HG03025 (cell line): ENCODE measurements at regions not wholly inside any gene's neighbourhood (a gene's known extent, or its start where the extent isn't known, plus 50 kb on each side); places are given as distances from the start of the nearest gene placed in this dataset.
"Not testable (repeated sequence)": the region's sequence is repeated elsewhere in the genome, so short reads cannot be mapped to it uniquely, and the experiment has no call there.

Source experiments
- ATAC-seq: cut with Tn5 transposase; IDR thresholded peaks from one replicate; pipeline ENCODE4 v1.9.1; 2021; ENCODE audit warnings: mild to moderate bottlenecking, moderate library complexity; ENCODE audit not compliant: unreplicated experiment, low FRiP score

DNA sequence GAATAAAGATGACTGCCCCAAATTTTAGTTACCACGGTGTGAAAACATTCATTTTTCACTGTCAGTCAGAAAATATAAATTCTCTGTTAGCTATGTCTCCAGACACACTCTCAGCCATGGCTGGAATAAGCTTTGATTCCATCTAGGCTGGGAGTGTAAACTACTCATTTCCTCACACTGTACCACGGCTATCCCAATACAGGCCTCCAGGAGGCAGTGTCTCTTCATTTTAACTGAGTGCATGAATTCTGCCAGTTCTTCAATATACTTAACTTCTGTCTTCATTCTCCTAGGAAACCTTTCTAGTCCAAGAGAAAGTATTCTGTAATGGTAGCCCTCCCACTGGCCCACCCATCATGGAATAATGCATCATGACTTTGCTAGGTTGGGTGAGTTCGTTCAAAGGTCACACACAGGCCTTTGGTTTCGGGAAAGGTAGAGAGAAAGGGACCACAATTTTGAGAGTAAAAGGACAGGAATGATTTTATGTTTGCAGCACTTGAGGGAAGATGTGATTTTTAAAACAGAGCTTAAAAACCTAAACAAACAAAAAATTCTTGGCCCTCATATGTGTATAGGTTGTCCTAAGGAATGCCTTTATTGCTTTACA, 381.1 kb downstream of the SEC23A start:
- peak; percentile 98 for ATAC-seq

DNA sequence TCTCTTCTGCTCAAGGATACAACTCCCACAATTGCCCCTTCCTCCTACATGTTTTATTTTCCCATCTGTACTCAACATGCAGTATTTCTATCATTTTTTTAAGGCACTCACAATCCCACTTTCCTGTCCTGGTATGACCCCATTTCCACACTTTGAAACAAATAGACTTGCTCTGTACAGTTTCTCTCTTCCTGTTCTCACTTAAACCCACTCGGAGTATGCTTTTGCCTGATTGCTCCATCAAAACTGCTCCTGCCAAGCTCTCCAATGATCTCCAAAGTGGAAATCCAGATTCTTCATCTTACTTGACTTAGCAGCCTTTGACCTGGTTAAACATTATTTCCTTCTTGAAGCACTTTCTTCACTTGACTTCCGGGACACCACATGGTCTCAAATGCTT, 384.5 kb downstream of the SEC23A start:
- ATAC-seq = no peak

DNA sequence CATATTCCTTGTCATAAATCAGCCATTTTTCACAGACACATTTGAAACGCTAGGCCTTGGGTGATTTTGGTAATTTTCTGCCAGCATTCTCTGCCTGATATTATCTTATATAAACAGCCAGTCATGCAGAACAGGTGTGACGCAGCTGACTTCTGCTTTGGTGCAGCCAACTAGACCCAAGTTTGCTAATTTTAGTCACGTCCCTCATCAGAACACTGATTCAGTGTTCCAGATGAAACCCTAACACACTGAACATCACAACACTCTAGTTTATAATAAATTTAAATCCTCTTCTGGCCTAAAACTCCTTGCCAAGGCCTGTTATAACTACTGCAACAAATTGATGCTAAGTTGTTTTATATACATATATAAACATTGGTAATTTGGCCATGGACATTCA, 386.1 kb downstream of the SEC23A start:
- no peak for ATAC-seq

DNA sequence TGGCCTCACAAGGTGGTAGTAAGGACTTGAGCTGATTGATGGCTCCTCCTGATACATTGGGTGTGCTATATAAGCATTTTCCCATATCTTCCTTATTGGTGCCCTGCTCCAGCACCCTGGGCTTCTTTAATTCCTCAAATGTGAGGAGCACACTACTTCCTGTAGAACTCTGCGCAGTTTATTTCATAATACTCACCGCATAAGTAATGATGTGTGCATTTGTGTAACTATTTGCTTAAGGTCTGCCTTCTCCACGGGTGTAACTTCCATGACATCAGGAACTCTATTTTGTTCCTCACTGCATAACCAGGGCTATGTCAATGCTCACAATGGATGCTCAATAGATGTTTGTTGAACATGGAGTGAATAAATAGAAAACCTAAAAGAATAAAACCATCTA, 392.2 kb downstream of the SEC23A start:
- no peak for ATAC-seq

DNA sequence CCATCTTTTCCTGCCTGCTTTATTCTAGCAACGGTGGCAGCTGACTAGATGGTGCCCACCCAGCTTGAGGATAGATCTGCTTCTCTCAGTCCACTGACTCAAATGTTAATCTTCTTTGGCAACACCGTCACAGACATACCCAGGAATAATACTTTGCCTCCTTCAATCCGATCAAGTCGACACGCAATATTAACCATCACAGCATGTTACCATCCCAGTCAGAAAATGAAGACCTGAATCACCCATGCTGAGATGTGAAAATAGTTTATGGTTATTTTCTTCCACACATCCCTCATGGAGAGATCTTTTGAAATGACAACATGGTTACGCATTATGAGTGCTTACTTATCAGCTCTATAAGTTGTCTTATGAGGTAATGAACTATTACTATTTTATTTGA, 392.8 kb downstream of the SEC23A start:
- no peak for ATAC-seq

DNA sequence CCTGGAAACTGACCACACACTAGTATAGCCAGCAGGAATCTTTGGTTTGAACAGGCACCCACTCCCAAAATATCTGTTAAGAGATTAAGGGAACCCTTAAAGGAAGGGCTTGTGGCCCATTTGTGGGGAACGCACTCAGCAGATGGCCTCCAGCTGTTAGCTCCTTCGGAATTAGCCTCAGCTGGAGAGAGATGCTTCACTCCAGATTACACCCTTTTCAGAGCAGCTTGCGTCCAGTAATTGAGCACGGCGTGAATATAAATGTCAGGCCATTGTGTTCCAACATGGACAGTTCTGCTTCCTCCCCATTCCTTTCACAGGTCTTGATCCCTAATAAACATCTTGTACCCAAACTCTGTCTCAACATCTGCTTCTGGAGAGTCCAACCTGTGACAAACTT, 397.8 kb downstream of the SEC23A start:
- ATAC-seq = no peak

DNA sequence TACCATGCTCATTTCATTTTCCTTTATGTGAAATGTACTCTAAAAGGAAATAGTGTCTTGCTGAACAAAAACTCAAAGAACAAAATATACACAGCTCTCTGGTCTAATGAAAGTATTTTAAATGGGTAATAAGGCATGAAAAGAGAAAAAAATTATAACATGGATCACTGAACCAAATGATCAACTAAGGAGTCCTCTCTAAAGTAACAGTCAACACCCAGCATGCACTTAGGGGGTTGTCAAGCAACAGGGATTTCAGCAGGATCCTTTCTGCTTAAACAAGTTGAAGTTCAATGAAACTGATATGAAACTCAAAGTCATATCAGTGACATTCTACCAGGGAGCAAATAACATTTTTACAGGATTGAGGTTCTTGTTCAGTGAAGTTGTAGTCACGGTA, 398.8 kb downstream of the SEC23A start:
- ATAC-seq = no peak

DNA sequence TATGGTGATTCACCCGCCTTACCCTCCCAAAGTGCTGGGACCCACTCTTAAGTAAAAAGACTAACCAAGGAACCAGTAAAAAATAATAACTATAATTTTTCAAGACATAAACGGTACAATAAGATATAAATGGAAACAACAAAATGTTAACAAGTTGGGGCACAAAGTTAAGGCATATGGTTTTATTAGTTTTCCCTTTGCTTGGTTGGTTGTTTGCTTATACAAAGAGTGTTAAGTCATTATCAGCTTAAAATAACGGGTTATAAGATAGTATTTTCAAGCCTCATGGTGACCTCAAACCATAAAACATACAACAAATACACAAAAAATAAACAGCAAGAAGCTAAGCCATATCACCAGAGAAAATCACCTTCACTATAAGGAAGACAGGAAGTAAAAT, 406.1 kb downstream of the SEC23A start:
- no peak for ATAC-seq

DNA sequence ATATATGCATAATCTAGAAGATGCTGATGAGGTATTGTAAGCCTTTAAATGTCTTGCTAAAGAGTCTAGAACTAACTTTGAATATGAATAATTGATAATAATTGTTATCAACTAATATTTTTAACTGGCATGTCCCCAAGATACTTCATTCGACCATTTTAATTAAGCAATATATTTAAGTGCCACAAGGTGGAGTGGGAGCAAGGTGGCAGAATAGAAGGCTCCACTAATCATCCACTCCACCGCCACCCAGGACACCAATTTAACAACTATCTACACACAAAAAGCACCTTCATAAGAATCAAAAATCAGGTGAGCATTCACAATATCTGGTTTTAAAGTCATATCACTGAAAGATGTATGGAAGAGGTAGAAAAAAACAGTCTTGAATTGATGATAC, 409.6 kb downstream of the SEC23A start:
- ATAC-seq = no peak

DNA sequence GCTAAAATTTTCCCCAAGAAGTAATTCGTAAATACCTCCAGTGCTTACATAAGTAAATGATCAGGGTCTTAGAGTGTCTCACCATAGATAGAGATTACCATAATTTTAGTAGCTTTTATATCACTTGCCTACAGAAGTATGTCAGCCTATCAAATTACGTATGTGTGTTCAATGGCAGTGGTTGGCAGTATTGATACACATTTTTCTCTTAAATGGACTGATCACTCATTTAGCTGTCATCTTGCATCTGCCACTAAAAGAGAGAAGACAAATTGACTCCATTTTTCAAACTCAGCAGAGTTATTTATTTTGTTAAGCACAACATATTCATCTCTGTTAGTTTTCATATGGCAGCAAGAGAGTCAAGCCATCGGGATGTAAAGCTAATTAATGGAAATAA, 413.1 kb upstream of the CLEC14A start:
- ATAC-seq = no peak

DNA sequence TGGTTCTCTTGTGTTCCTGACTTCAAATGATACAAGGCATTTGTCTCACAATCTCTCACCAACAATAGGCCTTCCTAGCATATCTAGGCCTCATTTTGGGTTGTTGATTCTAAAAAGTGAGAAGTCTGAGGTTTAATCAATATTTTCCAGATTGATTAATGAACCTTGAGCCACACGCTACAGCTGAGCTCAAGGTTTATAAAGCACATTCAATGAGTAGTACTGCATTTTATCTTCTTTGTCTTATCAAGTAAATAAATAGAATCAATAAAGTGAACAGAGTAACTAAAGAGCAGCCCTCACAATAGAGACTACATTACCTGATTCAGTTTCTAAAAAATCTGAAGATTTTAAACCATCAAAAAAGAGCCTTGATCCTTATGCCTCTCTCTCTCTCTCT, 407.5 kb upstream of the CLEC14A start:
- no peak for ATAC-seq

DNA sequence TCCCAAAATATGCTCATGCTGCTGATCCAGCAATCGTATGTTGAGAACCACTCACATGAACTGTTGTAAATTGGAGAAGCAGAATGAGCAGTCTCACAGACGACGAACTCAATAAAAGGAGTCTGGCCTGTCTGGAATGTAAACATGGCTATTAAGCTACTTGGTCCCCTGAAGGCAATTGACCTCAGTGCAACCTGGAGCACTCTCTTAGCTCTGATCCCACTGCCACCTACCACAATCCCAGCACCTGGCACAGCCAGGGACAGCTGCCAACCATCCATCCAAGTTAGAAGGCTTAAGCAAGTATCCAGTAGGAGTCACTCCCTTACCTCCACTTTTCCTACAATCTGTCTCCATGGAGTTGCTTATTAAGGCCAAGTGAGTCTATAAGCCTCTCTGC, 406.9 kb upstream of the CLEC14A start:
- ATAC-seq = no peak

DNA sequence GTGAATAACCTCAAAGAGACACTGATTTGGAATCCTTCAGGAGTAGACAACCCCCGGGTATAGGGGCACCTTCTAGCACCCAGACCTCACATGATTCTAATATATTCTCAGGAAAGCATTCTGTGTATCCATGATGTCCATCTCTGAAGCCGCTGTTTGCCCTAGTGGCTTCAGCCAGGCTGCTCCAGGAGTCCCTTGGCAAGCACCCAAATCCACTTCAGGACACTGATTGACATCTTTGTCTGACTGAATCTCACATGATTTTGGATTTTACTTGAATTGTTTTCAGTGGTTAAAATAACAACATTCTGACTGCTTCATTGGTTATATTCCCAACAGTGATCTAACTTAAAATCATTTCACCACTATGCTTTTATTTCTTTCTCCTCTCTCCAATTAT, 390.5 kb upstream of the CLEC14A start:
- no peak for ATAC-seq

DNA sequence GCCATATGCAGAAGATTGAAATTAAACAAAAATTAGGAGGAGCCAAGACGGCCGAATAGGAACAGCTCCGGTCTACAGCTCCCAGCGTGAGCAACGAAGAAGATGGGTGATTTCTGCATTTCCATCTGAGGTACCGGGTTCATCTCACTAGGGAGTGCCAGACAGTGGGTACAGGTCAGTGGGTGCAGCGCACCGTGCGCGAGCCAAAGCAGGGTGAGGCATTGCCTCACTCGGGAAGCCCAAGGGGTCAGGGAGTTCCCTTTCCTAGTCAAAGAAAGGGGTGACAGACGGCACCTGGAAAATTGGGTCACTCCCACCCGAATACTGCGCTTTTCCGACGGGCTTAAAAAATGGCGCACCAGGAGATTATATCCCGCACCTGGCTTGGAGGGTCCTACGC, 379.0 kb upstream of the CLEC14A start:
- not testable (repeated sequence) for ATAC-seq

DNA sequence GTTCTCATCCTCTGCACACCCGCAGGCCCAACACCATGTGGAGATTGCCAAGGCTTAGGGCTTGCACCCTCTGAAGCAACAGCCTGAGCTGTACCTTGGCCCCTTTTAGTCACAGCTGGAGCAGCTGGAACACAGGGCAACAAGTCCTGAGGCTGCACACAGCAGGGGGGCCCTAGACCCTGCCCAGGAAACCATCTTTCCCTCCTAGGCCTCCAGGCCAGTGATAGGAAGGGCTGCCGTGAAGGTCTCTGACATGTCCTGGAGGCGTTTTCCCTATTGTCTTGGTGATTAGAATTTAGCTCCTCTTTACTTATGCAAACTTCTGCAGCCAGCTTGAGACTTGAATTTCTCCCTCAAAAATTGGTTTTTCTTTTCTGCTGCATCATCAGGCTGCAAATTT, 373.5 kb upstream of the CLEC14A start:
- ATAC-seq = no peak

DNA sequence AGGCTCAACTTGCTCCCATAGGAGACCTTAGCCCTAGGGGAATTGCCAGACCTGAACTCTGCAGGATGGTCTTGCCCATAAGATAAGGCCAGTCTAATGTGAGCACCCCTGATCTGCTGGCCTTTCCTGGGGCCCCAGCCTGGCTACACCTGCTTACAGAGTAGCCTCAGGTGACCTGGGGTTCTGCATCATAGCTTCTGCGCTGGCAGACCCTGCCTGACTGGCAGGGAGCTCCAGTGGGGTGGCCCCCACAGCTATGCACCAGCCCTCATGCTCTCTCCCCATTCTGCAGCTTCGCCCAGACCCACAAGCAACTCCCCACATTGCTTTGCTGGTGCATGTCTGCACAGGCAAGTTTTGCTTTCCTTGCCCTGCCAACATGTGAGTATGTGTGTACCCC, 371.3 kb upstream of the CLEC14A start:
- no peak for ATAC-seq

DNA sequence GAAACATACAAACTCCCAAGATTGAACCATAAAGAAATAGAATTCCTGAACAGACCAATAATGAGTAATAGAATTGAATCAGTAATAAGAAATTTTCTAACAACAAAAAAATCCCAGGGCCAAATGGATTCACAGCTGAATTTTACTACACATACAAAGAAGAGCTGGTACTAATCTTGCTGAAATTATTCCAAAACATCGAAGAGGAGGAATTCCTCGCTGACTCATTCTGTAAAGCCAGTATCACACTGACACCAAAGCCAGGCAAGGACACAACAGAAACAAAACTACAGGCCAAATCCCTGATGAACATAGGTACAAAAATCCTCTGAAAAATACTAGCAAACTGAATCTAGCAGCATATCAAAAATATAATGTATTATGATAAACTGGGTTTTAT, 367.8 kb upstream of the CLEC14A start:
- ATAC-seq = no peak

DNA sequence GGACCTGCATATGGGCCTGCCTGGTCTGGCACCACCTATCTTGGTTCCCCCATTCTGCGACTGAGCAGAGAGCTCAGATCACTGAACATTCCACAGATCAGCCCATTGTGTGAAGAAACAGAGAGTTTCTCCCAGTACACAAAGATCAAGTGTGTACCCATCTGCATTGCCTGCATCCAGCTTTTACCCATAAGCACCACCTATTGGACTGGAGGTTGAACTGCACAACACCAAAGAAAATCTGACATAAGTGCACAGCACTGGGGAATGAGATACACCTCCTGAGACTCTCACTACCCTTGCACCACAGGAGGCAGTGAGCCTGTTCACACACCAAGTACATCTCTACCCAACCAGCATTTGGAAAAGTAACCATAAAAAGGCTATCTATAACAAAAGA, 362.6 kb upstream of the CLEC14A start:
- no peak for ATAC-seq

DNA sequence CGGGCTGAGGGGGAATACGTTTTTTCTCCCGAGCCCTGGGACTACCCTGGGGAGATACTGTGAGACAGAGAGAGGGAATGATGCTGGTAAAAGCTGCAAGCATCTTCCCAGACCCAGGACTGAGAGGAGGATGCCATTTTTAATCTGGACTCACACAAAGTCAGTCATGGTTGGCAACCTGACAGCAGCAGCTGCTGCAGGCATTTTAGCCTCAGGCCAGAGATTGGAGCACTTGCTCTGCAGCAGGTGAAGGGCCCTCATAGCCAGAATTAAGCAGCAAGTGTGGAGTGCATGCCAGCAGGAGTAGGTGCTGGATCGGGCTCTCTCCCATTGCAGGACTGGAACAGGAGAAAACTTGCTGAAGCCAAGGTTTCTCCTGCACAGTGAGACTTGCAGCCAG, 361.1 kb upstream of the CLEC14A start:
- no peak for ATAC-seq

DNA sequence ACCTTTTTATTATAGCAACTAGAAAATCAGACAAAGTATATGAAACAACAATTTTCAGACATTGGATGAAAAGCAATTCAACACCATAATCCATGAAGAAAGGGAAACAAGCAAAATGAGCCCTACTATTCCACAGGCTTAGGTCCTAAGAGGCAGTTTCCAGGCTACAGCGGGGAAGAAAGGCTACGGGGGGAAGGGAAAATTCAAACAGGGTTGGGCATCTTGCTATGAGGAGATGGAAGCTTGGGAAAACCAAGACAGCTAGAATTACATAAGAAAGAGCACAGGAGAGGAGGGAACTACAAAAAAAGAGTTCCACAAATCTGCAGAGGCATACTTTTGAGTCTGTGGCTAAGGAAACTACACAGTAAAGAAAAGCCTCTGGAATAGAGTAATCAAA, 356.0 kb upstream of the CLEC14A start:
- ATAC-seq = no peak

DNA sequence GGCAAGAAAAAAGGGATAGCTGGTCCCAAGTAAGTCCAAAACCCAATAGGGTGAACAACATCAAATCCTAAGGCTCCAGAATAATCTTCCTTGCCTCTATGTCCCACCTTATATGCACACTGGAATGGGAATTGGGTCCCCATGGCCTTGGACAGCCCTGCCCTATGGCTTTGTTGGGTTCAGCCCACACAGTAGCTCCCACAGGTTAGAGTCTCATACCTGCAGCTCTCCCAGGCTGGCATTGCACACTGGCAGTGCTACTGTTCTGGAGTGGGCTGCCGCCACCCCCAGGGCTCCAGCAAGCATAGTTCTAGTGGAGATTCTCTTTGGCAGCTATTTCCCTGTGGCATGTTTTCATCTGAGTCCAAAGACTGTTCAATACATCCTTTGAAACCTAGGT, 352.4 kb upstream of the CLEC14A start:
- no peak for ATAC-seq

DNA sequence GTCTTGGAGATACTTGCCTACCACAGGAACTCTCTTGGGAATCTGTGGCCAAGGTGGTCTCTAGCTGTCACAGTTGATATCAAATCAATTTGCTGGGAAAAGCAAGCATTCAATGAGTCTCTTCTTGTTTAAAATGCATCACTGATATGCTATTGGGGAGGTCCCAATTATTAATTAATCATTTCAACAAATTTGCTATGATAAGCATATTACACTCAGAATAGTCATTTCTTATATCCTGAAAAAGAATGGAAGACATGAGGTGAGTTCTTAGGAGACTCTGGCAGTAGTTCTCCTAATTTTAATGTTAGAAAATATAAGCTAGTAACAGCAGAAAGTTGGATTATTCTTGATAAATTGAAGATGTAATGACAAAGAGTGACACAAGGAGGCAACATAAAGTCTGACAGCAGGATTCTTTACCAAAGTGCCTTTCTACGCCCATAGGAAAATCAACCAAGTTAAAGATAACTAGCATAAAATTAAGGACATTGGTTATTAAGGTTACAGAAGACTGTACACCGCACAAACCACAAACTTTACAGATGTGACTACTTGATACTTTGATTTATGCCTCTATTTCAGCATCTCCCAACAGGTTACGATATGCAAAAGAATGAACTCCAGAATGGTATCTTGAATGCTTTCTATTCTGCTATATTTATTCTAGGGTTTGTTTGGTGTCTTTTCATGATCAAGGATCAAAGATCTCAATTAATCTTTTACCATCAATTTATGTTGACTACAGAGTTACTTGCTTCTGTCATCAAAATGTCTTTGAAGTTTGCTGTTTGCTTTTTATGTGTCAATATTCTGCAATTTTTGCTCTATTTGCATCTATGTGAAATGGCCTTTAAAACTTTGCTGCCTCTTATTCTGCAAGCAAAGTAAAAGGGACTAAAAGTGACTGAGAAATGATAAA, 349.6 kb upstream of the CLEC14A start:
- no peak for ATAC-seq
